ENCODE measurements at regions not wholly inside any gene's neighbourhood (a gene's known extent, or its start where the extent isn't known, plus 50 kb on each side); places are given as distances from the start of the nearest gene placed in this dataset.
"Not testable (repeated sequence)": the region's sequence is repeated elsewhere in the genome, so short reads cannot be mapped to it uniquely, and the experiment has no call there.

DNA sequence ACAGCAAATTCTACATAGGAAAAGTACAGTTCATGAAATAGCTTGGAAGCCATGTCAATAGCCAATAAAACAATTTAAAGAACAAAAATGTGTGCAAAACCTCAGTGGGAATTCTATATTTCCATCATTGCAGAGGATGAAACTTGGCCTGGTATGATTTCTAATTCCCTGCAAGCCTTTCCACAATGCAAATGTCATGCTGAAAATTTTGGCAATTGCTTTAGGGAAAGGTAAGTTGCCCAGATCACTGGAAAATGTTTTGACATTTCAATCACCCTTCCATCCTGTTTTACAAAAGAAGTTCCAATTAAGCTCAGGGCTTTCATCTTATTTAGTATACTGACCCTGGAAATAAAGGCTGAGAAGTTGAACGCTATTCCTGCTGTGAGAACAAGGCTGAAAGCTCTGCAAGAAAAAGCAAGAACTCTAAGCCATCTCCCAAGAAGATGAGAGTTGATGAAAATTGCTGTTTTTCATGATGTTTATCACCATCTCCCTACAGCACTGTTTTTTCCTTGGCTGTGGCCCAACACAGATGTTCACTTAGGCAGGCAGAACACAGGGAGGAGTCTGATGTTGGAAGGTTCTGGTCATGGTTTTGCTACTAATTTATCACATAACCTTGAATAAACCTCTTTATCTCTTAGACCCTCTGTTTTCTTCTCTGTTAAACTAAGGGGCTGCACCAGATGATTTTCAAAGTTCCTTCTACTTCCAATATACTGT, 263.7 kb downstream of the KCTD12 start:
- no peak for DNase-seq (ENCODE audit: low read depth)

DNA sequence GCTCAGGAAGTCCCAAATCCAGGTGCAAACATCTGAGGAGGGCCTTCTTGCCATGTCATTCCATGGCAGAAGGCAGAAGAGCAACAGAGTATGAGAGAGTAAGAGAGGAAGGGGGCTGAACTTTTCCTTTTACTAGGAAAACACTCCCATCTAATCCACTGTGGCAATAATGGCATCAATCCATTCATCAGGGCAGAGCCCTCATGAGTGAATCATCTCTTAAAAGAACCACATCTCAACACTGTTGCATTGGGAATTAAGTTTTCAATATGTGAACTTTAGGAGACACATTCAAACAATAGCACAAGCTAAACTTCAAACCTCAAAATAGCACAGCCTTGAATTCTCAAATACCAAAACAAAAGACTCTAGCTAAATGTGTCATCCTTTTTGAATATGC, 264.5 kb downstream of the KCTD12 start:
- no peak for DNase-seq (ENCODE audit: low read depth)

DNA sequence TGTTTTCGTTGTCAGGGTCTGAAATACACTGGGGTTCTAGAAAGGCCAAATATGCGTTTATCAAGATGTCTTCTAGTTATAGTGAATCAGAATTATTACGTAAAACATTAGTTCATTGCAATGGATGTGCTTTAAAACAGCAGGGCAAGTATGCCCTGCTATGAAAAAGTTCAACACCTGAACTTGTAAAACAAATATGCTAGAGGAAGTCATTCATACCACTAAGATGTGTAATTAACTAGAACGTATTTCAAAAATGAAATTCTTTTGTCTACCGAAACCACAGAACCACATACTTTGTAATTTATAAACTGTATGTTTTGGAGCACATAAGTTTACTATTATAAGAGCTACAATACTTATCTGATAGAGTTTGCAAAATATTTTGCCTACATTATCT, 266.2 kb downstream of the KCTD12 start:
- peak; percentile 33 for DNase-seq (ENCODE audit: low read depth)

DNA sequence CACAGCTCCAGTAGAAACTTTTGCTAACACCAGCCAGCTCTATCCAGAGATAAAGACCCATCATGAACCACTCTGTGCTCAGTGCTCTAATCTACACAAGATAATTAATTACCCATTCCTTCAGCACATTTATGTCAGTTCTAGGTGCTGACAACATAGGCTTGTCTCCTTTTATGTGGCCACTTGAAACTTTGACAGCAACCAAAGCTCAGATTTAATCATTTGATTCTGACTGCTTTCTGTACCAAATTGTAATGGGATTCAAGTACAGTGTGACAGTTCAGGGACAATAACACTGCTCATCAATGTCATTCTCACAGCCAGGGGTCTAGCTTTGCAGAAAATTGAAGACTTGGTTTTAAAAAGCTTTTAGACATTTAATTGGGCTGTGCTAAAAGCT, 266.6 kb downstream of the KCTD12 start:
- DNase-seq (ENCODE audit: low read depth), result no peak

DNA sequence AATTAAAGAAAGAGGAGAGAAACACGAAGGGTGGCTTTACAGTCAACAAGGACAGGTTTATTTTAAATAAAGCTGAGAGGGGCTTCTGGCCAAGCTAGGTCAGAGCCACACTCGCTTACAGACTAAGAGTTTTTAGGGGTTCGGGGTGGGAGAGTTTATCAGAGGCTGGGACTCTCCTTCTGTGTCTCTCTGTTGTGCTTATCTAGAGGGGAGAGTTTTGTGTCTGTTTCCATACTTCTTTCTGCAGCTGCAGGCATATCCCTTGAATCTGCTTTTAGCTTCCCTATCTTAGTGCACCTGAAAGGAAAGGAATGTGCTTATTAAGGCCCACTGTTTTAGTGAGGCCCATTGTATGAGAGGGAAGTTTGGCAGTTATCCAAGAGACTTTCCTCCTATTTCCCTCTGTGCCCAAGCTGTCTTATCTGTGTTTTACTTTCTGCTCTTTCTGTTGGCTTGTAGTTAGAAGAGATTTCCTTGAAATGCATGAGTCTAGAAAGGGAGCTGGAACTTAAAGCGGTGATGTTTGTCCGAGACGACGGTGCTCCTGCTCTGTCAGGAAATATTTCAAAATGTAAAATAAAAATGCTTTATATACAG, 275.3 kb downstream of the KCTD12 start:
- DNase-seq (ENCODE audit: low read depth), result no peak

GRCh38 chr13:76609643-76610042, 276.6 kb downstream of the KCTD12 start:
- DNase-seq (ENCODE audit: low read depth), result peak; percentile 18

GRCh38 chr13:76607866-76608265, 278.3 kb downstream of the KCTD12 start:
- DNase-seq (ENCODE audit: low read depth), result no peak

- DNase-seq (ENCODE audit: low read depth), result no peak
These were observed 286.1 kb downstream of the KCTD12 start for GRCh38 chr13:76600081-76600480.

DNA sequence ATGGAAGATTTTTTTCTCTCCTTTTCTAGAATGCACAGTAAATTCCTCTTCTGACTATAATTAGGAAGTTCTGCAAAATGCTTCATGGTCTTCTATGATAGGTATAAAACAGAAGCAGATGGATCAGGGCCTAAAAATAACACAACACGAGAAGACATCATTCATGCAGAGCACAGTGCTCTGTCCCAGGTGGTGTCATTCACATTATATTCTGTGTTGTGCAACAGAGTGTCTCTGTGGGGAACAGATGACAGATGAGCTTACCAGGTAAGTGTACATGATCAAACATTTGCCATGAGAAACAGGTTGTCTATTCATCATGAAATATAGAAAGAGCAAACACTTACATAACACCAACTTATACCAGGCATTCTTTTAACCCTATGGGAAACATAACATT, 288.3 kb downstream of the KCTD12 start:
- no peak for DNase-seq (ENCODE audit: low read depth)

GRCh38 chr13:76596216-76596615, 290.0 kb downstream of the KCTD12 start:
- DNase-seq (ENCODE audit: low read depth), result no peak

DNA sequence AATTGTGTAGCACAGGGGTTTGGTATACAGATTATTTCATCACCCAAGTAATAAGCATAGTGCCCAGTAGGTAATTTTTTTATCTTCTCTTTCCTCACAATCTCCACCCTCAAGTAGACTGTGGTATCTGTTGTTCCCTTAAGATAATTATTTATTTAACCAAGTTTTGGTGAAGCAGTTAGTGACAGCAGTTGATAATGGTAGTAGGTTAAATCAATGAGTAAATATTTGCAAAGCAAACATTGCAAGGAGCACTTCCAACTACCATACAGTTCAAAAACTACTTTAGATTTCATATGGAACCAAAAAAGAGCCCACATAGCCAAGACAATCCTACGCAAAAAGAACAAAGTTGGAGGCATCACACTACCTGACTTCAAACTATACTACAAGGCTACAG, 291.8 kb downstream of the KCTD12 start:
- no peak for DNase-seq (ENCODE audit: low read depth)

- DNase-seq (ENCODE audit: low read depth), result no peak
These were observed 299.4 kb downstream of the KCTD12 start for GRCh38 chr13:76586842-76587241.

GRCh38 chr13:76579701-76580100, 306.5 kb downstream of the KCTD12 start:
- no peak for DNase-seq (ENCODE audit: low read depth)

GRCh38 chr13:76575634-76576033, 310.6 kb downstream of the KCTD12 start:
- not testable (repeated sequence) for DNase-seq (ENCODE audit: low read depth)

DNA sequence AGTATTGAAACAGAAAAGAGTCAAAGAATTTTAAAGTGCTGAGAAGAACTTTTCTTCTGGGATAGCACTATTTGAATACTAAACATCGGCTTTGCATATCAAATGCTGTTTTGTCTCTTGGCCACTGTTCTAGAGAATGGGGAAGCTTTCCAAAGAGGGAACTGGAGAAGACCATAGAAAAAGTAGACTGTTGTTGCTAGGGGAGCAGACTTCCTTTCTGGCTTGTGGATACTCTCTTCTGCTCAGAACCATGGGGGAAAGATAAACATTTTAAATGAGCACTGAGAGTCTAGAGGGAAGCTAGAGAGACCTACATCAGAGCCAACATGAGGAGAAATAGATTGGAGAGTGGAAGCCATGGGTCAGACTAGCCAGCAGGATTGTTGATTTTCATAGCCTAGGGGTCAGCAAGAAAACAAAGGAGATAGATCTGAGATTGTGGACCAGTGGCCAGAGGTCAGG, 315.7 kb downstream of the KCTD12 start:
- DNase-seq (ENCODE audit: low read depth), result no peak

DNA sequence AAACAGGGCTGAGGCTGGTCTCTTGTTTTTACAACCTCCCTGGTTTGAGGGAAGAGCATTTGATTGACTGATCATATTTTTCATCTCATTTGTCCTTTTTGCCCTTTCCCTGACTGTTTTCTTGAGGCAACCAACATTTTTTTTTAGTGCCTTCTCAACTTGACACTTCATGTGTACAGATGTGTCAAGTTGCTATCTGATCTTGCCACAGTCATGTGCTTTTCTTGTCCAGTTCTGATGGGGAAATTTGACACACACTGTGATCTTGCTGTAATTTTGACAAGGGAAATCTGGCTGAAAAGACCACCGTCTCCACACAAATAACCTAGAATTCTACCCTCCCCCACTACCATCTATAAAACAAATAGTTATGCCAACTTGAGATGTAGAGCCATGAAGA, 329.6 kb downstream of the KCTD12 start:
- no peak for DNase-seq (ENCODE audit: low read depth)

- DNase-seq (ENCODE audit: low read depth), result no peak
These were observed 333.4 kb downstream of the KCTD12 start for GRCh38 chr13:76552807-76553206.

DNA sequence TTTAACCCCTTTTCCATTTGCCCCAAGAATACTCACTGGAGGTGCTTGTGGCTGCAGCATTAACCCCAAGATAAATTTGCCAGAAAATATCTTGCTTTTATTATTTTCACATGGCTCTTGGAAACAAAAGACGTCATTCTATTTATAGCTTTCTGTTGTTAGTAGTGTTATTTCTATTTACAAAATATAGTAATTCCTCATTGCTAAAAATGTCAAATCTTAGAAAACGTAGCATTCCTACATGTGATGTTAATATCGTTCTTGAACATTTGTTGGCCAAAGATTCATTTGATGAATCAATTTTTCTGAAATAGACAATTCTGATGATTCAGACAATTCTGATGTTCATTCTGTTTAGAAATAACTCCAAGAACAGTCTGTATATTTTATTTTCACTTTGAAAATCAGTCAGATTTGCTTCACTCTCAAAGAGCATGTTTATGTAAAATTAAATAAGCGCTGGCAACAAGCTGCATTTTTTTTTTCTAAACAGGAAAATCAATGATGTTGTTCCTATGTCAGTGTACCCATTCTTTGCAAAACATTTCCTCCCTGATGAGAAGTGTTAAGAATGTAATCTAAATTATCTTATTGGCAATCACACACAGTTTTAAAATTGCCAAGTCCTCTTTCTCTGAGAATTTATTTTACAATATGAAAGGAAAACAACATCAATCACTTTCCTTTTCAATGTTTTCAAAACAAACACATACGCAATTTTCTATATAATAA, 334.0 kb downstream of the KCTD12 start:
- no peak for DNase-seq (ENCODE audit: low read depth)

DNA sequence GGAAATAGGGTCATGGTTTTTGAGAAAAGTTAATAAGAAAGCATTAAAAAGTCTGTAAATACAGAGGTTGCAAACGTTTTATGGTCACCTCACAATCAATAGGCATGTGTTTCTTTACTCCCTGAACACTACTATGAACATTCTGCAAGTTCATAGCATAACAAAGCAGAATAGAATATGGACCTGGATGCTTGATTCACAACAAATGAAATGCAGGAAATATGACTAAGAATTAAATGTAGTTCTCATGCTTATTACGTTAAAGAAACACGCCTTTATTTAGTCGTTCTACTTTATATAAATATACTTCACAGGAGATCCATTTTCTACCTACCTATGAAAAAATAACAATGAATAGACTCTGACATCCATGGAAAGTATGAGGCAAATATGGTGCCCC, 344.0 kb downstream of the KCTD12 start:
- no peak for DNase-seq (ENCODE audit: low read depth)

DNA sequence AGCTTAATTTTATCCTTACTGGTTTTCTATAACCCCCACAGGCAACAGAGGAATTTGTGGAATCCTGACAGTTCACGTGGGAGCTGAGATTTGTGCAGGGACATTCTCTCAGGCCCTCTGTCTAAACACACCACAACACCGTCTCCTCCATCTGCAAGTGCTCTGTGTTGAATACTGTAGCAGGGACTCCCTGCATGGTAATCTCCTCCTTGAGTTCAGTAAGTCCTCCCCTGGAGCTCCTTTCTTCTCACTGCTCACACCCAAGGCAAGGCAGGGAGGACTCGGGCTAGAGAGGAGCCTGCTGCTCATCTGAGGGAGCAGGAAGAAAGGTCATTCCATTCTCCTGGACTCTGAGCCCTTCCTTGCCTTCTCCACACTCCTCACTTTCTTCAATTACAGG, 348.2 kb downstream of the KCTD12 start:
- DNase-seq (ENCODE audit: low read depth), result no peak

GRCh38 chr13:76533251-76533650, 353.0 kb downstream of the KCTD12 start:
- DNase-seq (ENCODE audit: low read depth), result peak; percentile 27

DNA sequence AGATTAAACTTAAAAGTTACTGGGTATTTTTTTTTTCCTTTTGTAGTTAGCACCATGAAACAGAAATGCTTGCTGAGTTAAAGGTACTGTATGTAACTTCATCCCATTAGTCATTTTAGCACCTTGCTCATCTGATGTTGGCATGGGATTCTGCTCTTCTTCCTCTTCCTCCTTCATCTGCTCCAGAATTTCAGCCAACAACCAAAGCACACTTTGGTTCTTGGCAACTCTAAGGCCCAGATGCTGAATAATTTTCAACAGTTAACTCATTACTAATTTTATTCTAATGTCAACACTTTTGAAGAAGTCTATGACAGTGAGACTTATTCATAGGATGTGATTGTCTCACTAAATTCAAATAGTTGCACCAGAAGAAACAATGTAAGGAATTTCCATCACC, 359.2 kb downstream of the KCTD12 start:
- no peak for DNase-seq (ENCODE audit: low read depth)

Measured in HT1080 (cell line).